DOHH2 (cell line): ENCODE measurements at regions not wholly inside any gene's neighbourhood (a gene's known extent, or its start where the extent isn't known, plus 50 kb on each side); places are given as distances from the start of the nearest gene placed in this dataset.
"Not testable (repeated sequence)": the region's sequence is repeated elsewhere in the genome, so short reads cannot be mapped to it uniquely, and the experiment has no call there.

Source experiments
- H3F3A ChIP-seq: fragments of 200-600 bp; sonication (generic), shearing (Covaris generic); 2 replicates; pipeline ENCODE4 v1.6.0; 2016; ENCODE audit warnings: antibody characterized with exemption, mild to moderate bottlenecking; ENCODE audit not compliant: control insufficient read depth, insufficient read depth
- H3K27ac ChIP-seq: fragments of 200-600 bp; sonication (generic); 2 replicates; pipeline ENCODE4 v1.5.1; 2014; ENCODE audit warnings: low read depth, mild to moderate bottlenecking, low read length, moderate library complexity
- H3K27me3 ChIP-seq: fragments of 200-600 bp; sonication (generic); 2 replicates; pipeline ENCODE4 v1.6.1; 2014; ENCODE audit warnings: mild to moderate bottlenecking, low read length, mixed read lengths; ENCODE audit not compliant: control insufficient read depth
- H3K36me3 ChIP-seq: fragments of 200-600 bp; sonication (generic); 2 replicates; pipeline ENCODE4 v1.6.1; 2014; ENCODE audit warnings: mild to moderate bottlenecking, low read length, moderate library complexity, mixed read lengths; ENCODE audit not compliant: control insufficient read depth
- H3K4me1 ChIP-seq: fragments of 200-600 bp; sonication (generic); 2 replicates; pipeline ENCODE4 v1.6.1; 2014; ENCODE audit warnings: mild to moderate bottlenecking, low read length, mixed read lengths; ENCODE audit not compliant: control insufficient read depth
- H3K4me2 ChIP-seq: fragments of 200-600 bp; sonication (generic); 2 replicates; pipeline ENCODE4 v1.6.0; 2014; ENCODE audit warnings: mild to moderate bottlenecking, low read length, moderate library complexity
- H3K4me3 ChIP-seq: fragments of 200-600 bp; sonication (generic); 2 replicates; pipeline ENCODE4 v1.5.1; 2014; ENCODE audit warnings: mild to moderate bottlenecking, low read length, mixed read lengths
- H3K79me2 ChIP-seq: fragments of 200-600 bp; sonication (generic); 2 replicates; pipeline ENCODE4 v1.6.1; 2014; ENCODE audit warnings: mild to moderate bottlenecking, low read length, mixed read lengths; ENCODE audit not compliant: control insufficient read depth
- H3K9me2 ChIP-seq: fragments of 200-600 bp; sonication (generic); replicated peaks from 2 replicates; pipeline ENCODE4 v1.6.1; 2014; ENCODE audit warnings: mild to moderate bottlenecking, low read length, mixed read lengths; ENCODE audit not compliant: control insufficient read depth
- H3K9me3 ChIP-seq: fragments of 200-600 bp; sonication (generic); 2 replicates; pipeline ENCODE4 v1.6.1; 2014; ENCODE audit warnings: antibody characterized with exemption, low read length, mixed read lengths; ENCODE audit not compliant: control insufficient read depth, insufficient read depth
- H4K20me1 ChIP-seq: fragments of 200-600 bp; sonication (generic); 2 replicates; pipeline ENCODE4 v1.6.0; 2014; ENCODE audit warnings: low read depth, mild to moderate bottlenecking, antibody characterized with exemption, low read length, moderate library complexity; ENCODE audit not compliant: control insufficient read depth, insufficient read depth
- EZH2phosphoT487 ChIP-seq: fragments of 200-600 bp; sonication (generic); IDR thresholded peaks from 2 replicates; pipeline ENCODE4 v1.6.1; 2017; ENCODE audit warnings: borderline replicate concordance, mild to moderate bottlenecking, antibody characterized with exemption, low read length, moderate library complexity, mixed read lengths
- TF ChIP-seq, protein P1 (sequence below): fragments of 200-600 bp; sonication (generic); IDR thresholded peaks from one replicate; pipeline ENCODE4 v1.5.1; 2014; ENCODE audit warnings: antibody characterized with exemption, mild to moderate bottlenecking, low read depth, low read length; ENCODE audit not compliant: poor library complexity, severe bottlenecking

DNA sequence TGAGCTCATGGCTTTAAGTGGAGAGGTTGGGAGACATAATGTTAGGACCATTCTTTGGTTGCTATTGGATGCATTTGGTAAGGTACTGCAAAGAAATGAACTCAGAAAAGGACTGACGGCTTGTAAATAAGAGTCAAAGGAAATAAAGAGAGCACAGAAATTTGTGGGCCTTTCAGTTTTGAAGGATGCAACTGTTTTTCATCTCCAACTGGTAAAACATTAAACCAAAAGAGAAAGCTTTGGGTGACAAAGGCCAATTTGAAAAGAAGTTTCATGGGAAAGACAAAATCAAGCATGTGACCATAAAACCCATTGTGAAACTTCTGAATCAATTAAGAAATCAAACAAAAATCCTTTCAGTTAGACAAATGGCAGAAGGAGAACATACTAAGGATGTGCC is 77.8 kb upstream of the SPOPL start:
- Histone ChIP-seq H3K79me2 (no peaks in the 10 kb centered on the region), H3K9me3 (no peaks in the 10 kb centered on the region), H3K27me3 (no peaks in the 10 kb centered on the region), H3F3A (no peaks in the 10 kb centered on the region), H3K27ac (no peak overlapping the region), H3K4me1 (no peaks in the 10 kb centered on the region), H3K36me3 (no peaks in the 10 kb centered on the region), H3K4me2 (no peak overlapping the region), H3K9me2 (no peaks in the 10 kb centered on the region), H3K4me3 (no peak overlapping the region), H4K20me1 (no peaks in the 10 kb centered on the region)
- TF ChIP-seq EZH2phosphoT487 = no peak
- TF ChIP-seq, protein P1, sequence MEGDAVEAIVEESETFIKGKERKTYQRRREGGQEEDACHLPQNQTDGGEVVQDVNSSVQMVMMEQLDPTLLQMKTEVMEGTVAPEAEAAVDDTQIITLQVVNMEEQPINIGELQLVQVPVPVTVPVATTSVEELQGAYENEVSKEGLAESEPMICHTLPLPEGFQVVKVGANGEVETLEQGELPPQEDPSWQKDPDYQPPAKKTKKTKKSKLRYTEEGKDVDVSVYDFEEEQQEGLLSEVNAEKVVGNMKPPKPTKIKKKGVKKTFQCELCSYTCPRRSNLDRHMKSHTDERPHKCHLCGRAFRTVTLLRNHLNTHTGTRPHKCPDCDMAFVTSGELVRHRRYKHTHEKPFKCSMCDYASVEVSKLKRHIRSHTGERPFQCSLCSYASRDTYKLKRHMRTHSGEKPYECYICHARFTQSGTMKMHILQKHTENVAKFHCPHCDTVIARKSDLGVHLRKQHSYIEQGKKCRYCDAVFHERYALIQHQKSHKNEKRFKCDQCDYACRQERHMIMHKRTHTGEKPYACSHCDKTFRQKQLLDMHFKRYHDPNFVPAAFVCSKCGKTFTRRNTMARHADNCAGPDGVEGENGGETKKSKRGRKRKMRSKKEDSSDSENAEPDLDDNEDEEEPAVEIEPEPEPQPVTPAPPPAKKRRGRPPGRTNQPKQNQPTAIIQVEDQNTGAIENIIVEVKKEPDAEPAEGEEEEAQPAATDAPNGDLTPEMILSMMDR = no peak

DNA sequence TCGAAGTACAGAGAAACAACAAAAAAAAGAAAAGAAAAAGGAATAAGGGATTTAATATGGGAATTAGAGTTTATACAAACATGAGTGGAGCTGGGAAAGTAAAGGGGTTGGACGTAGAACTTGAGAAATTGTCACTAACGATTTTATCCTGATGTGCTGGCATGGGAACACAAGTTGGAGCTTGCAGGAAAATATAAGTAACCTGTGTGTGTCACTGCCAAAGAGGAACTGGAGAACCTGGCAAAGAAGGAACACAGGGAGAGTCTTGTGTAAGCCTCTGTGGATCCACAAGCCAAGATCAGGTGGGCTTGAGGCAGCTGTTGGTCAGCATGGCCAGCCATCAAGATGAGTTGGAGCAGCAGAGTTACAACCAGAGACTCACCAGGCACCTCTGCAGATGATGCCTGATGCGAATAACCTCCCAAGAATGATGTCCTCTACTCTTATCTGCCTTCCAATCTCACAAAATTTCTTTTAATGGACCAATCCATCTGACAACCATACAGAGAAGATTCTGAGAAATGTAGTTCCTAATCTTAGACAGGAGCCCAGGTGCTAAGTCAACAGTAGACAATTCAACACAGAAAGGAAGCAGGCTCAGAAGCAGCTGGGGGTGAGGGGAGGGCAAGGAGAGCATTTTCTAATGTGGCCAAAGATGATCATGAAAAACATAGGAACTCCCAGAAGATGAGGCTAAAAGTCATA is 77.0 kb upstream of the SPOPL start:
- no peak overlapping the region for H3K4me2 ChIP-seq
- H3K27ac ChIP-seq = no peak overlapping the region

DNA sequence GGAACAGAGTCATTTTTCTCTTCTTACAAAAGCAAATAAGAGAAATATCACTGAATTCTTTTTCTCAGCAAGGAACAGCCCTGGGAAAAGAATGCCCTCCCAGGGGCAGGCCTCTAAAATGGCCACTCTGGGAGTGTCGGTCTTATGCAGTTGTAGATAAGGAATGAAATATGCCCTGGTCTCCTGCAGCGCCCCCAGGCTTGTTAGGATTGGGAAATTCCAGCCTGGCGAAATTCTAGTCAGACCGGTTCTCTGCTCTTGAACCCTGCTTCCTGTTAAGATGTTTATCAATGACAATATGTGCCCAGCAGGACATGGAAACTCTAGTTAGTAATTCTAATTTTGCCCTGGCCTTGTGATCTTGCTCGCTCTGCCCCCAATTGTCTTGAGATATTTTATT is 75.5 kb upstream of the SPOPL start:
- H3K4me1 ChIP-seq, H3K4me3 ChIP-seq, H3K27me3 ChIP-seq, H3K9me2 ChIP-seq, H4K20me1 ChIP-seq, H3K27ac ChIP-seq, H3K9me3 ChIP-seq, H3K79me2 ChIP-seq, H3K36me3 ChIP-seq, H3F3A ChIP-seq, H3K4me2 ChIP-seq: not testable (repeated sequence)

More for the DNA sequence above, 77.0 kb upstream of the SPOPL start:
- no peak for TF ChIP-seq EZH2phosphoT487
- TF ChIP-seq, protein P1 = no peak
- Histone ChIP-seq H3K4me3 (no peak overlapping the region), H3K4me1 (no peaks in the 10 kb centered on the region), H3K27me3 (no peaks in the 10 kb centered on the region), H3K9me2 (no peaks in the 10 kb centered on the region), H3K36me3 (no peaks in the 10 kb centered on the region), H3K79me2 (no peaks in the 10 kb centered on the region), H3F3A (no peaks in the 10 kb centered on the region), H3K9me3 (no peaks in the 10 kb centered on the region), H4K20me1 (no peaks in the 10 kb centered on the region)

DNA sequence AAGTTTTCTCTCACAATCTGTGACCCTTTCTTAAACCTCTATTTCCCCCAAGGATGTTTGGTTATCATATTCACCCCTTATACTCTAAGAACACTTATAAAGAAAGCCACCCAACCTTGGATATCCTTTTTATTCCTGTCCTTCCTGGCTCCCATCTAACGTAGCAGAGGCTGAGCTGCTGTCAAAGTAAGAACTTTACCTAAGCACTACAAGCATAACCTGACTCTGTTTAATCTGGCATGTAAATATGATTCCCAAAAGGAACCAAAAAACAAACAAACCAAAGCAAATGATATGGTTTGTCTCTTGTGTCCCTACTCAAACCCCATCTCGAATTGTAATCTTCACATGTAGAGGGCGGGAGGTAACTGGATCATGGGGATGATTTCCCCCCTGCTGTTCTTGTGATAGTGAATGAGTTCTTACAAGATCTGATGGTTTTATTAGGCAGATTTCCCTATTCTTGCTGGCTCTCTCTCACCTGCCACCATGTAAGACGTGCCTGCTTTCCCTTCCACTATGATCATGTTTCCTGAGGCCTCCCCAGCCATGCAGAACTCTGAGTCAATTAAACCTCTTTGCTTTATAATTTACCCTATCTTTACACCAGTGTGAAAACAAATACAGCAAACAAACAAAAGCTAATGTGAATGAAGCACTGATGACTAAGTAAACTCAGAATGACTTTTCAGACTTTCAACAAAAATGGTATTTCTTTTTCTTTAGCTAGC is 72.7 kb upstream of the SPOPL start:
- H3K9me3 ChIP-seq = no peaks in the 10 kb centered on the region
- no peak overlapping the region for H3K27ac ChIP-seq
- TF ChIP-seq, protein P1 = no peak
- no peak for TF ChIP-seq EZH2phosphoT487
- H3F3A ChIP-seq = no peaks in the 10 kb centered on the region
- H3K4me2 ChIP-seq = no peak overlapping the region
- H4K20me1 ChIP-seq = no peaks in the 10 kb centered on the region
- no peaks in the 10 kb centered on the region for H3K4me1 ChIP-seq
- H3K27me3 ChIP-seq = no peaks in the 10 kb centered on the region
- no peak overlapping the region for H3K4me3 ChIP-seq
- H3K9me2 ChIP-seq = no peaks in the 10 kb centered on the region
- H3K79me2 ChIP-seq = no peaks in the 10 kb centered on the region
- H3K36me3 ChIP-seq = no peaks in the 10 kb centered on the region
